GM13976 (cell line): ENCODE measurements at regions not wholly inside any gene's neighbourhood (a gene's known extent, or its start where the extent isn't known, plus 50 kb on each side); places are given as distances from the start of the nearest gene placed in this dataset.
"Not testable (repeated sequence)": the region's sequence is repeated elsewhere in the genome, so short reads cannot be mapped to it uniquely, and the experiment has no call there.

Source experiments
- DNase-seq: peaks from one replicate; pipeline ENCODE4 v3.0.0; 2012; ENCODE audit warnings: low spot score
- in situ Hi-C: fragments of 300-500 bp; cut with MboI; formaldehyde crosslinking; loops from one replicate; pipeline ENCODE4 v1.12.0; 2022; ENCODE audit warnings: low sequenced_read_pairs, mixed read lengths, inconsistent platforms; ENCODE audit not compliant: unreplicated experiment
- TF ChIP-seq, protein P1 (sequence below): IDR thresholded peaks from 2 replicates; pipeline ENCODE4 v1.5.1; 2012; ENCODE audit warnings: borderline replicate concordance, mild to moderate bottlenecking; ENCODE audit not compliant: insufficient read depth; ENCODE audit errors: extremely low read depth, missing control alignments, control extremely low read depth

DNA sequence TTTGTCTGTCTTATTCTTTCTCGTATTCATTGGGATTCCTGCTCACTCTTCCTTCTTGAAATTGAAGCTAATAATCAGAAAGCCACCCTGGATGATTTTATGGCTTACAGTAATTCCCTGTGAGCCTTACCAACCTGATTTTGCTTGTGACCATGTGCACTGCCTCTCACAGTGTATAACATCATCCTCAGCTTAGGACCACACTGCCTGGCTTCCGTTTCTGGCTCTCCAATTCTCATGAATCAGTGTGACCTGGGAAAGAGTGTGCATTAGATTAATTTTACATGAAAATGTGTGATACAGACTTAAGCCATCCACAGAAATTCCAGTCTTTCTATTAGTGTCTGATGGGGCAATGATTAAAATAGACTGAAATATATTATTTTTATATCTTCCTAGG, 126.8 kb upstream of the DMRT1 start:
- in situ Hi-C loops, result no loop called here
- DNase-seq, result no peak
- TF ChIP-seq, protein P1, sequence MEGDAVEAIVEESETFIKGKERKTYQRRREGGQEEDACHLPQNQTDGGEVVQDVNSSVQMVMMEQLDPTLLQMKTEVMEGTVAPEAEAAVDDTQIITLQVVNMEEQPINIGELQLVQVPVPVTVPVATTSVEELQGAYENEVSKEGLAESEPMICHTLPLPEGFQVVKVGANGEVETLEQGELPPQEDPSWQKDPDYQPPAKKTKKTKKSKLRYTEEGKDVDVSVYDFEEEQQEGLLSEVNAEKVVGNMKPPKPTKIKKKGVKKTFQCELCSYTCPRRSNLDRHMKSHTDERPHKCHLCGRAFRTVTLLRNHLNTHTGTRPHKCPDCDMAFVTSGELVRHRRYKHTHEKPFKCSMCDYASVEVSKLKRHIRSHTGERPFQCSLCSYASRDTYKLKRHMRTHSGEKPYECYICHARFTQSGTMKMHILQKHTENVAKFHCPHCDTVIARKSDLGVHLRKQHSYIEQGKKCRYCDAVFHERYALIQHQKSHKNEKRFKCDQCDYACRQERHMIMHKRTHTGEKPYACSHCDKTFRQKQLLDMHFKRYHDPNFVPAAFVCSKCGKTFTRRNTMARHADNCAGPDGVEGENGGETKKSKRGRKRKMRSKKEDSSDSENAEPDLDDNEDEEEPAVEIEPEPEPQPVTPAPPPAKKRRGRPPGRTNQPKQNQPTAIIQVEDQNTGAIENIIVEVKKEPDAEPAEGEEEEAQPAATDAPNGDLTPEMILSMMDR, result no peak

DNA sequence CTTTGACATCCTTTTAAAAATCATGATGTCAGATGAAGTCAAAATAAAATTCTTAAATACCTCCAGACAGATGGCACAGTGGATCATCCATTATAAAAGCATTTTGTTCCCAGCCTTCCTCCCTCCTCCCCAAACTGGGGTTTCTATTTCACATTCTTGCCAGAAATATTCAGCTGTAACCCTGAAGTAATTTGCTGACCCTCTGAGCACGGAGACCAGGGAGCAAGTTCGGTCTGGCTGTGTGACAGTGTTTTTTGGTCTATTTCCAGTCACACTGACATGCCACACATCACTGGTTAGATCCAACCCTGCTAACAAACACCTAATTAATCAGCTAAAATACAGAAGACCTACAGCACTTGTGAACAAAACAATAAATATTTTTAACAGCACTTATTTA, 126.2 kb upstream of the DMRT1 start:
- in situ Hi-C loops, result no loop called here
- TF ChIP-seq, protein P1, result no peak
- no peak for DNase-seq

DNA sequence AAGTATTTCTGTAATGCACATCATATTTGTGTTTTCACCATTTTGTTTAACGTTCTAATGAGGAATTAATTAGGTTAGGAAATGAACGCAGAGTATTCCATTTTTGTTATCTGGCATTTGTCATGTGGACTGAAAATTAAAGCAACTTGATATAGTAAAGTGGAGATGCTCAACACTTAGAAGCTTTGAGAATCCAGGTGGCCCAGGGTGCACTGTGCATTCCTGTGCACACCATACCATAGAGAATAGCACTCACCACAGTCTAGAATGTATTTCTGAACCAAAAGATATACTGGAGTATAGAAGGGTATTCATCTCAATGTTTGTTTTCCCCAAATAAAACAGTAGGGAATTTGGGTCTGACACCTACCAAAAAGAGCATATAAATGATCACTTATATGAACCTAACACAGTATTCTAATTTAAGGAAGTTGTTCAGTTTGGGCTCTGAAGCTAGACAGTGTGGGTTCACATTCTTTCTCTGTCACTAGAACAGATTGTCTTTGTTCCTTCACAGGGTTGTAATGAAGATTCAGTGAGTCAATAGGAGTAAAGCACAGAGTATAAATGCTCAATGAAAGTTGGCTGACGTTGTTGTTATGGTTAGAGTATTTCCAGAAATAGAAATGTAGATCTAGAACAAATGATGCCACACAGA, 125.6 kb upstream of the DMRT1 start:
- TF ChIP-seq, protein P1, result no peak
- in situ Hi-C loops, result no loop called here
- DNase-seq, result no peak

DNA sequence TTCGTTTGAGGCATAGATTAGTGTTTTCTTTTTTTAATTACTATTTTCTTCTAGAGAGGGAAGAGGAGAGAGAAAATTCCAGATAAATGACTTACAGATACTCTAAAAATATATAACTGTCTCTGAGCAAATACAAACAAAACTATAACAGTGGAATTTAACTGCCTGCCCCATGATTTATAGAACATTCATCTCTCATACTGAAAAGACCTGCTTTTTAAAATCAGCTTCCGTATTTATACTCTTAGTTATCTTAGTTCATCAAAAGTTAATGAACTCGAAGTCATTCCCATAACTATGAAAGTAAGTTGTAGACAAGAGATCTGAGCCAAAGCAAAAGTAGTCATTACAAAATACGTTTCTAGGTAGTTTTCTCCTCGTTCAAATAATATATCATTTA, 123.8 kb upstream of the DMRT1 start:
- no peak for DNase-seq
- in situ Hi-C loops, result no loop called here
- TF ChIP-seq, protein P1, result no peak

DNA sequence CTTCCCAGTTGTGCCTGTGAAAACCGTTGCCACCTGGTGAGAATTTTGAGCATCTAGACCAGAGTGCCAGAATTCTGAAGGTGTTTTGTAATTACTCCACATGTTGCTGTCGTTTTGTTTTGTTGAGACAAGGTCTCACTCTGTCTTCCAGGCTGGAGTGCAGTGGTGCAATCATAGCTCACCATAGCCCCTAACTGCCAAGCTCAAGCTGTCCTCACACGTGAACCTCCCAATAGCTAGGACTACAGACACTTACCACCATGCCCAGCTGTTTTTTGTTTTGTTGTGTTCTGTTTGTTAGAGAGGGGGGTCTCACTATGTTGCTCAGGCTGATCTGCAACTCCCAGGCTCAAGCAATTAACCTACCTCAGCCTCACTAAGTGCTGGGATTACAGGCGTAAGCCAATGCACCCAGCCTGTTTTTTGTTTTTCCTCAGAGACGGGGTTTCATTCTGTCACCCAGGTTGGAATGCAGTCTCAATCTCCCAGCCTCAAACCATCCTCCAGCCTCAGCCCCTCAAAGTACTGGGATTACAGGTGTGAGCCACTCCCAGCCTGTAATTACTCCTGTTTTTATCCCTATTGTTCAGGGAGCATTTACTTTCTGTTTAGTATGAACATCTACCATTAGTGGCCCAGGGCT, 121.1 kb upstream of the DMRT1 start:
- TF ChIP-seq, protein P1, result no peak
- no peak for DNase-seq
- in situ Hi-C loops, result no loop called here

DNA sequence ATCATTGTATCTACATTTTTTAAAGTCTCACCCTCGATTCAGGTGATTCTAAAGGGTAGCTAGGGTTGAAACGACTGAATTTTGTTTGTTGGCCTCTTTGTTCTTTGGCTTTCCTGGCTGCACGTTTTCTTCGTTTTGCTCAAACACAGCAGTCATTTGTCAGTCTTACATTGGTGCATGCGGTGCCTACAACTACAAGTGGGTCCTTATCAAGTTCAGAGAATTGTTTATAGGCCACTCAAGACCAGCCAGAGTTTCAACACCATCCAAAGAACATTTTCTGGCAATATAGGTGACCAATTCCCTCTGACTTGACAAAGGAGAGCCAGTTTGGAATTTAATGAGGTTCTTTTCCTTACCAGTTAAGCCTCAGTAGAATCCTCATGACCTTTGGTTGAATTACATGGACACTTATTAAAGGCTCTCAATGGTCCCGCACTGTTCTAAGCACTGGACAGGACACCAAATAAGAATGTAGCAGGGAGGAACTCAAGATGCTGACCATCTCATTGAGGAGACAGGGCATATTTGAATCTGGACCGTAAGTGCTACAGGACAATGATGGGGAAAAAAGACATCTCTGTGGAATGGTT, 119.0 kb upstream of the DMRT1 start:
- in situ Hi-C loops, result no loop called here
- DNase-seq, result no peak
- TF ChIP-seq, protein P1, result no peak

DNA sequence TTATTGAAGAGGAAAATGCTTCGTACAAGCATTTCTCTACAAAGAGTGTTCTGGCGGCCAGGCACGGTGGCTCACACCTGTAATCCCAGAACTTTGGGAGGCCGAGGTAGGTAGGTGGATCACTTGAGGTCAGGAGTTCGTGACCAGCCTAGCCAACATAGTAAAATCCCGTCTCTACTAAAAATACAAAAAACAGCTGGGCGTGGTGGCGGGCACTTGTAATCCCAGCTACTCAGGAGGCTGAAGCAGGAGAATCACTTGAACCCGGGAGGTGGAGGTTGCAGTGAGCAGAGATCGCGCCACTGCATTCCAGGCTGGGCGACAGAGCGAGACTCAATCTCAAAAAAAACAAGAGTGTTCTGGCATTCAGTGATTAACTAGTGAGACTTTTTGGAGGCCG, 117.0 kb upstream of the DMRT1 start:
- DNase-seq, in situ Hi-C loops: not testable (repeated sequence)
